ENCODE measurements at regions not wholly inside any gene's neighbourhood (a gene's known extent, or its start where the extent isn't known, plus 50 kb on each side); places are given as distances from the start of the nearest gene placed in this dataset.

- H3K27me3 Mint-ChIP-seq (ENCODE audit: low read depth), result no peaks in the 10 kb centered on the region
- DNase-seq (ENCODE audit: low spot score in 2 of 2, unreplicated experiment in 2 of 2), result no peak
- no peak overlapping the region for H3K27ac Mint-ChIP-seq
- no peak for TF ChIP-seq CTCF (IDR thresholded peaks at IDR 0.05; ENCODE audit: unreplicated experiment)
- peaks cover 5% of the 10 kb centered on the region for H3K4me1 Mint-ChIP-seq
- no peaks in the 10 kb centered on the region for H3K36me3 Mint-ChIP-seq
- peaks cover 6% of the 10 kb centered on the region for H3K9me3 Mint-ChIP-seq
- no peak overlapping the region for H3K4me3 Mint-ChIP-seq
Measured at GRCh38 chr13:73870036-73870741, 264.0 kb downstream of the KLF12 start.

- Mint-ChIP-seq H3K27ac (peak overlapping the region; percentile 50), H3K4me3 (no peak overlapping the region), H3K4me1 (peaks cover 13% of the 10 kb centered on the region), H3K27me3 (ENCODE audit: low read depth) (no peaks in the 10 kb centered on the region), H3K36me3 (no peaks in the 10 kb centered on the region), H3K9me3 (peaks cover 6% of the 10 kb centered on the region)
- TF ChIP-seq CTCF (IDR thresholded peaks at IDR 0.05; ENCODE audit: unreplicated experiment), result no peak
- no peak for DNase-seq (ENCODE audit: low spot score in 2 of 2, unreplicated experiment in 2 of 2)
Measured at GRCh38 chr13:73865027-73865426, 269.2 kb downstream of the KLF12 start.

- no peak overlapping the region for H3K27ac Mint-ChIP-seq
- no peak for TF ChIP-seq CTCF (IDR thresholded peaks at IDR 0.05; ENCODE audit: unreplicated experiment)
- H3K4me3 Mint-ChIP-seq, result no peak overlapping the region
- no peaks in the 10 kb centered on the region for H3K27me3 Mint-ChIP-seq (ENCODE audit: low read depth)
- H3K4me1 Mint-ChIP-seq, result peaks cover 13% of the 10 kb centered on the region
- no peak for DNase-seq (ENCODE audit: low spot score in 2 of 2, unreplicated experiment in 2 of 2)
- peaks cover under 1% of the 10 kb centered on the region for H3K9me3 Mint-ChIP-seq
- peaks cover 2% of the 10 kb centered on the region for H3K36me3 Mint-ChIP-seq
Measured at GRCh38 chr13:73861136-73861535, 273.1 kb downstream of the KLF12 start.

GRCh38 chr13:73860501-73860900 lies 273.7 kb downstream of the KLF12 start:
- DNase-seq (ENCODE audit: low spot score in 2 of 2, unreplicated experiment in 2 of 2), result no peak
- peaks cover 11% of the 10 kb centered on the region for H3K4me1 Mint-ChIP-seq
- no peak for TF ChIP-seq CTCF (IDR thresholded peaks at IDR 0.05; ENCODE audit: unreplicated experiment)
- H3K36me3 Mint-ChIP-seq, result peaks cover 3% of the 10 kb centered on the region
- H3K27ac Mint-ChIP-seq, result no peak overlapping the region
- no peak overlapping the region for H3K4me3 Mint-ChIP-seq
- no peaks in the 10 kb centered on the region for H3K27me3 Mint-ChIP-seq (ENCODE audit: low read depth)
- no peaks in the 10 kb centered on the region for H3K9me3 Mint-ChIP-seq

GRCh38 chr13:73859841-73860240 lies 274.4 kb downstream of the KLF12 start:
- Mint-ChIP-seq H3K36me3 (peaks cover 6% of the 10 kb centered on the region), H3K27me3 (ENCODE audit: low read depth) (no peaks in the 10 kb centered on the region), H3K27ac (no peak overlapping the region), H3K9me3 (no peaks in the 10 kb centered on the region), H3K4me3 (no peak overlapping the region), H3K4me1 (peaks cover 6% of the 10 kb centered on the region)
- TF ChIP-seq CTCF (IDR thresholded peaks at IDR 0.05; ENCODE audit: unreplicated experiment), result no peak
- no peak for DNase-seq (ENCODE audit: low spot score in 2 of 2, unreplicated experiment in 2 of 2)

Data from mesothelial cell of epicardium (in vitro differentiated cells).